IMR-90 (cell line): ENCODE measurements at regions not wholly inside any gene's neighbourhood (a gene's known extent, or its start where the extent isn't known, plus 50 kb on each side); places are given as distances from the start of the nearest gene placed in this dataset.

Experiments
- ATAC-seq: fragments of 200-7000 bp; cut with Tn5 transposase; 2 replicates; pipeline ENCODE4 v1.9.1; 2020; ENCODE audit warnings: low read depth, mild to moderate bottlenecking, moderate library complexity
- BruUV-seq: library from RNA; stranded (reverse); fragments of 400-500 nt; replicated peaks from 2 replicates; lab custom pipeline; 2021; lab: Mats Ljungman, UMichigan
- CTCF ChIA-PET: fragments of 300-600 bp; formaldehyde crosslinking; extraction: SDS; loops from one replicate; lab custom pipeline; 2021; ENCODE audit warnings: antibody characterized with exemption; lab: Yijun Ruan, JAX
- POLR2A ChIA-PET: fragments of 300-600 bp; sonication (Branson Sonifier 250); formaldehyde crosslinking; loops from one replicate; lab custom pipeline; 2022; ENCODE audit warnings: antibody characterized with exemption; ENCODE audit not compliant: unreplicated experiment; lab: Charles Lee
- DNase-seq: peaks from one replicate; pipeline ENCODE4 v3.0.0; 2013
- H2AFZ ChIP-seq: replicated peaks from 2 replicates; pipeline ENCODE3; 2013; ENCODE audit warnings: low read length, mild to moderate bottlenecking; ENCODE audit not compliant: poor library complexity
- H2AK5ac ChIP-seq: 2 replicates; pipeline ENCODE4 v1.6.1; 2013; ENCODE audit warnings: low read depth, low read length, inconsistent platforms
- H2AK9ac ChIP-seq: replicated peaks from 2 replicates; pipeline ENCODE3; 2013; ENCODE audit warnings: mild to moderate bottlenecking, low read depth, low read length, moderate library complexity; ENCODE audit not compliant: poor library complexity
- H2BK120ac ChIP-seq: 2 replicates; pipeline ENCODE4 v1.6.1; 2013; ENCODE audit warnings: low read depth, low read length, inconsistent platforms
- H2BK15ac ChIP-seq: 3 replicates; pipeline ENCODE4 v1.6.1; 2013; ENCODE audit warnings: low read depth, low read length, inconsistent platforms
- H2BK20ac ChIP-seq: 2 replicates; pipeline ENCODE4 v1.6.1; 2013; ENCODE audit warnings: low read depth, mild to moderate bottlenecking, inconsistent platforms, low read length, moderate library complexity
- H2BK5ac ChIP-seq: 2 replicates; pipeline ENCODE4 v1.6.1; 2013; ENCODE audit warnings: mild to moderate bottlenecking, low read depth, low read length, inconsistent platforms; ENCODE audit not compliant: poor library complexity, severe bottlenecking
- H3K14ac ChIP-seq: replicated peaks from 2 replicates; pipeline ENCODE4 v1.6.1; 2013; ENCODE audit warnings: low read depth, low read length, inconsistent platforms
- H3K18ac ChIP-seq: 2 replicates; pipeline ENCODE4 v1.6.1; 2013; ENCODE audit warnings: low read depth, low read length, control low read depth
- H3K23ac ChIP-seq: 2 replicates; pipeline ENCODE4 v1.6.1; 2013; ENCODE audit warnings: low read depth, low read length, inconsistent platforms
- H3K27ac ChIP-seq: 2 replicates; pipeline ENCODE4 v1.5.1; 2013; ENCODE audit warnings: mild to moderate bottlenecking, control low read depth, low read length; ENCODE audit not compliant: insufficient read depth
- H3K27me3 ChIP-seq: 2 replicates; pipeline ENCODE4 v1.6.1; 2013; ENCODE audit warnings: low read length; ENCODE audit not compliant: control insufficient read depth, insufficient read depth
- H3K36me3 ChIP-seq: 2 replicates; pipeline ENCODE4 v1.6.1; 2013; ENCODE audit warnings: low read length, mixed read lengths; ENCODE audit not compliant: control insufficient read depth, insufficient read depth
- H3K4ac ChIP-seq: 2 replicates; pipeline ENCODE4 v1.6.1; 2013; ENCODE audit warnings: low read depth, low read length, inconsistent platforms
- H3K4me1 ChIP-seq: 2 replicates; pipeline ENCODE4 v1.6.1; 2013; ENCODE audit warnings: low read length, mixed read lengths; ENCODE audit not compliant: control insufficient read depth, insufficient read depth
- H3K4me2 ChIP-seq: 2 replicates; pipeline ENCODE4 v1.6.1; 2013; ENCODE audit warnings: low read depth, mild to moderate bottlenecking, control low read depth, low read length, moderate library complexity
- H3K4me3 ChIP-seq: 2 replicates; pipeline ENCODE4 v1.5.1; 2013; ENCODE audit warnings: low read depth, mild to moderate bottlenecking, control low read depth, low read length, moderate library complexity; ENCODE audit not compliant: insufficient read depth
- H3K56ac ChIP-seq: 2 replicates; pipeline ENCODE4 v1.6.1; 2013; ENCODE audit warnings: low read length, inconsistent platforms; ENCODE audit not compliant: insufficient read depth; ENCODE audit errors: extremely low read depth
- H3K79me1 ChIP-seq, 2 experiments: 2 replicates each; pipeline ENCODE4 v1.6.1; 2013; ENCODE audit warnings: low read length in 2 of 2, inconsistent platforms in 1 of 2, low read depth in 1 of 2
- H3K9ac ChIP-seq: 2 replicates; pipeline ENCODE4 v1.6.1; 2013; ENCODE audit warnings: low read depth, low read length, control low read depth
- H3K9me1 ChIP-seq: 2 replicates; pipeline ENCODE4 v1.6.1; 2013; ENCODE audit warnings: low read length, inconsistent platforms; ENCODE audit not compliant: insufficient read depth
- H3K9me3 ChIP-seq: 2 replicates; pipeline ENCODE4 v1.6.1; 2013; ENCODE audit warnings: low read length; ENCODE audit not compliant: control insufficient read depth, insufficient read depth
- H4K20me1 ChIP-seq: 2 replicates; pipeline ENCODE4 v1.6.1; 2013; ENCODE audit warnings: low read length, inconsistent platforms; ENCODE audit not compliant: insufficient read depth
- H4K5ac ChIP-seq: 2 replicates; pipeline ENCODE4 v1.6.1; 2013; ENCODE audit warnings: mild to moderate bottlenecking, low read depth, low read length, control low read depth
- H4K8ac ChIP-seq, 2 experiments: 2 replicates each; pipeline ENCODE4 v1.6.1; 2013; ENCODE audit warnings: low read depth in 2 of 2, low read length in 2 of 2, control low read depth in 1 of 2, inconsistent platforms in 1 of 2
- H4K91ac ChIP-seq: 2 replicates; pipeline ENCODE4 v1.6.1; 2013; ENCODE audit warnings: low read depth, low read length, inconsistent platforms; ENCODE audit not compliant: insufficient read depth
- BHLHE40 ChIP-seq: fragments of 150-350 bp; IDR thresholded peaks from 2 replicates; pipeline ENCODE4 v1.6.1; 2016; ENCODE audit warnings: mild to moderate bottlenecking, low read depth, low read length
- CEBPB ChIP-seq: IDR thresholded peaks from 2 replicates; pipeline ENCODE4 v1.6.1; 2012; ENCODE audit warnings: low read depth, low read length, improper control_type of control experiment
- FOS ChIP-seq: fragments of 150-350 bp; IDR thresholded peaks from 2 replicates; pipeline ENCODE4 v1.6.1; 2016; ENCODE audit warnings: low read depth, low read length
- MAFK ChIP-seq: IDR thresholded peaks from 2 replicates; pipeline ENCODE4 v1.6.1; 2012; ENCODE audit warnings: low read depth, low read length, improper control_type of control experiment
- MAZ ChIP-seq: IDR thresholded peaks from 2 replicates; pipeline ENCODE4 v1.6.1; 2012; ENCODE audit warnings: low read depth, mild to moderate bottlenecking, low read length, improper control_type of control experiment, moderate library complexity, borderline replicate concordance
- MXI1 ChIP-seq: IDR thresholded peaks from 2 replicates; pipeline ENCODE4 v1.6.1; 2012; ENCODE audit warnings: low read depth, mild to moderate bottlenecking, low read length, moderate library complexity, borderline replicate concordance
- NFE2L2 ChIP-seq: fragments of 150-350 bp; IDR thresholded peaks from 2 replicates; pipeline ENCODE4 v1.6.1; 2016; ENCODE audit warnings: low read depth, mild to moderate bottlenecking, low read length
- RFX5 ChIP-seq: IDR thresholded peaks from 2 replicates; pipeline ENCODE4 v1.8.0; 2012; ENCODE audit warnings: low read depth, mild to moderate bottlenecking, low read length, moderate library complexity
- SMC3 ChIP-seq: fragments of 150-350 bp; IDR thresholded peaks from 2 replicates; pipeline ENCODE4 v1.6.1; 2016; ENCODE audit warnings: low read depth, mild to moderate bottlenecking, antibody characterized with exemption, low read length, moderate library complexity
- WGBS, 2 experiments: methylation state at CpG; one replicate each; pipeline versions ENCODE4 v1.1.5 to v1.1.7; 2013; ENCODE audit warnings: missing lambda C conversion rate in 2 of 2; ENCODE audit not compliant: insufficient read length in 1 of 2; ENCODE audit errors: extremely low coverage in 2 of 2; 5-methylcytosine and 5-hydroxymethylcytosine counted together
- dilution Hi-C: fragments of 300-500 bp; cut with HindIII; formaldehyde crosslinking; loops from one replicate; pipeline ENCODE4 v1.14.3; 2018; ENCODE audit warnings: low sequenced_read_pairs; ENCODE audit not compliant: unreplicated experiment
- in situ Hi-C: fragments of 300-500 bp; cut with MboI; formaldehyde crosslinking; loops from 3 replicates; pipeline ENCODE4 v1.14.3; 2019; ENCODE audit warnings: low sequenced_read_pairs, inconsistent platforms, mixed read lengths
- intact Hi-C: fragments of 100-400 bp; cut with micrococcal nuclease; formaldehyde crosslinking; loops from 2 replicates; pipeline ENCODE4 v1.10.0; 2022
- TF ChIP-seq, protein P1 (sequence below): fragments of 150-350 bp; IDR thresholded peaks from 2 replicates; pipeline ENCODE4 v1.6.1; 2017; ENCODE audit warnings: mild to moderate bottlenecking, antibody characterized with exemption, low read length, low read depth

DNA sequence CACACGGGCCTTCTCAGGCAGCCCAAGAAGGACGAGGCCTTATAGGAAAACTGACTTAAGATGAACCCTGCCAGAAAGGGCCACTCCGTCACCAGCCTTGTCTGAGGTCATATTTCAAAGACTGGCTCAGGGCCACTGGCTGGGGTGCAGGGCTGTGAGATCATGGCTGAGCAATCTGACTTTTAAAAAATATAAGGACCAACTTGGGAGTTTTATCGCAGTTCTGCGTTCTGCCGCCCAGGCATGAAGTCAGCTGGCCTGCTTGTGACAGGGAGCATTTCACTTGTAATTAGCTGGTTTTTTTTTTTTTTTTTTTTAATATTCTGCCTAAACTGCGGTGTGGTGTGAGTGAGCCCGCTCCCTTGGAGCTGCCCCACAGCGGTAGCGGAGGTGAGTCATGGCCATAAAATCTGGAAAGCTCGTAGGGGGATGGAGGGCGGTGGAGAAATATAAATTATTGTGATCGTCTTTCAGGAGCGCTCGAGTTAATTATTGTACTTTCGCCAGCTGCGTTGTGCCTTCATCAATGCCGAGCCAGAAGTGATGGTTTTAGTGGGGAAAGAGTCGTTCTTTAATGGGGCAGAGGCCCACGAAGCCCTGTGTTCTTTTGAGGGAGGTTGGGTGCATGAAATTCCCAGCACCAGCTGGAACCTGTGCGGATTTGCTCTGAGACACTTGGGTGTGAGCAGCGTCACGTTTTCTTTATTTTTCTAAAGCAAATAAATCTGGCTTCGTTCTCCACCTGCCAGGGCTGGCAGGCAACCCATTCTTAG is 231.9 kb downstream of the C12orf75 start:
- peak overlapping the region; percentile 63; the same call in 2 of the 3 replicates for H2BK15ac ChIP-seq
- no peaks in the 10 kb centered on the region for H3K27me3 ChIP-seq
- H2BK20ac ChIP-seq, result peak overlapping the region; percentile 82
- ChIA-PET POLR2A (no interaction called here), CTCF (interaction anchor here (0.6 kb wide), 2 partner anchors 14 to 37 kb away, joined by 3 read pairs; no protein-coding TSS in a partner anchor)
- dilution Hi-C loops (no loop called here), intact Hi-C loops (loop anchor here (2.0 kb wide), 2 partner anchors 424 to 574 kb away; no protein-coding TSS in a partner anchor), in situ Hi-C loops (no loop called here)
- no peak overlapping the region for H3K9ac ChIP-seq
- peak overlapping the region; percentile 85 for H3K56ac ChIP-seq
- peak overlapping the region; percentile 93 for H2BK120ac ChIP-seq
- H4K20me1 ChIP-seq, result no peaks in the 10 kb centered on the region
- peak overlapping the region; percentile 81 for H2AFZ ChIP-seq
- peak overlapping the region; percentile 65 for H3K4me2 ChIP-seq
- peaks cover 10% of the 10 kb centered on the region for H3K9me1 ChIP-seq
- no TSS peak for BruUV-seq
- H4K8ac ChIP-seq, result peak overlapping the region; percentile 2 to 86
- H3K14ac ChIP-seq, result peak overlapping the region; percentile 53
- peak; percentile 90 for DNase-seq
- H2AK9ac ChIP-seq, result peak overlapping the region; percentile 42
- WGBS, 2 experiments, result 4% methylated on average over 10 of the region's 24 CpGs; no CpG with 5 or more reads in 1 of the 2 experiments
- no peak for TF ChIP-seq MXI1
- peak; percentile 78 for TF ChIP-seq MAZ
- TF ChIP-seq SMC3, result no peak
- peak; percentile 93 for TF ChIP-seq BHLHE40
- TF ChIP-seq, protein P1, sequence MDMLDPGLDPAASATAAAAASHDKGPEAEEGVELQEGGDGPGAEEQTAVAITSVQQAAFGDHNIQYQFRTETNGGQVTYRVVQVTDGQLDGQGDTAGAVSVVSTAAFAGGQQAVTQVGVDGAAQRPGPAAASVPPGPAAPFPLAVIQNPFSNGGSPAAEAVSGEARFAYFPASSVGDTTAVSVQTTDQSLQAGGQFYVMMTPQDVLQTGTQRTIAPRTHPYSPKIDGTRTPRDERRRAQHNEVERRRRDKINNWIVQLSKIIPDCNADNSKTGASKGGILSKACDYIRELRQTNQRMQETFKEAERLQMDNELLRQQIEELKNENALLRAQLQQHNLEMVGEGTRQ, result peak; percentile 36; the same call in 1 of the 2 replicates
- TF ChIP-seq FOS, result peak; percentile 78
- TF ChIP-seq NFE2L2, result no peak
- no peak for TF ChIP-seq RFX5
- no peak for TF ChIP-seq MAFK
- no peak for TF ChIP-seq CEBPB
- H4K91ac ChIP-seq, result peak overlapping the region; percentile 75
- H2AK5ac ChIP-seq, result peak overlapping the region; percentile 46; the same call in 1 of the 2 replicates
- no peaks in the 10 kb centered on the region for H3K79me1 ChIP-seq
- H3K36me3 ChIP-seq, result no peaks in the 10 kb centered on the region
- H2BK5ac ChIP-seq, result peak overlapping the region; percentile 68
- peak overlapping the region; percentile 70 for H3K27ac ChIP-seq
- H3K18ac ChIP-seq, result peak overlapping the region; percentile 51
- no peaks in the 10 kb centered on the region for H3K9me3 ChIP-seq
- H3K4me1 ChIP-seq, result peaks cover 9% of the 10 kb centered on the region
- H4K5ac ChIP-seq, result peak overlapping the region; percentile 19
- peak overlapping the region; percentile 80 for H3K4ac ChIP-seq
- H3K4me3 ChIP-seq, result peak overlapping the region; percentile 5; the same call in 1 of the 2 replicates
- peak overlapping the region; percentile 39; the same call in 1 of the 2 replicates for H3K23ac ChIP-seq
- peak; percentile 93 for ATAC-seq
